Activated T-cell treated with anti-CD3 and anti-CD28 coated beads, Interleukin-2, amount 50 U/mL, for 4 hours (primary cell): ENCODE measurements at regions not wholly inside any gene's neighbourhood (a gene's known extent, or its start where the extent isn't known, plus 50 kb on each side); places are given as distances from the start of the nearest gene placed in this dataset.

Source experiments
- ATAC-seq, 2 donors: fragments of 200-7000 bp; cut with Tn5 transposase; one replicate each; pipeline ENCODE4 v1.10.0; 2021
- DNase-seq: peaks from one replicate; pipeline ENCODE4 v3.0.0-alpha.2; 2020
- H3K27me3 Mint-ChIP-seq: one replicate; pipeline ENCODE4 v1.8.0; 2021; ENCODE audit warnings: low read depth, mixed read lengths
- H3K36me3 Mint-ChIP-seq: one replicate; pipeline ENCODE4 v1.8.0; 2022; ENCODE audit warnings: mixed read lengths; ENCODE audit not compliant: insufficient read depth
- H3K4me1 Mint-ChIP-seq: one replicate; pipeline ENCODE4 v1.8.0; 2021; ENCODE audit warnings: low read depth, mixed read lengths
- H3K4me3 Mint-ChIP-seq: one replicate; pipeline ENCODE4 v1.8.0; 2021; ENCODE audit warnings: mild to moderate bottlenecking, moderate library complexity, mixed read lengths
- H3K9me3 Mint-ChIP-seq: one replicate; pipeline ENCODE4 v1.8.0; 2021; ENCODE audit warnings: mixed read lengths

GRCh38 chr9:79308012-79308411 is 263.8 kb upstream of the TLE4 start:
- Mint-ChIP-seq H3K27me3 (no peaks in the 10 kb centered on the region), H3K4me1 (no peaks in the 10 kb centered on the region), H3K9me3 (no peaks in the 10 kb centered on the region), H3K4me3 (no peak overlapping the region), H3K36me3 (no peaks in the 10 kb centered on the region)
- DNase-seq (no peak), ATAC-seq (no peak)

GRCh38 chr9:79312686-79313421 is 258.9 kb upstream of the TLE4 start:
- Mint-ChIP-seq H3K36me3 (no peaks in the 10 kb centered on the region), H3K4me3 (no peak overlapping the region), H3K27me3 (peaks cover 2% of the 10 kb centered on the region), H3K4me1 (no peaks in the 10 kb centered on the region), H3K9me3 (no peaks in the 10 kb centered on the region)
- no peak for ATAC-seq
- DNase-seq = no peak

GRCh38 chr9:79325501-79325900 is 246.3 kb upstream of the TLE4 start:
- no peak for ATAC-seq
- Mint-ChIP-seq H3K27me3 (no peaks in the 10 kb centered on the region), H3K36me3 (no peaks in the 10 kb centered on the region)

GRCh38 chr9:79329861-79330260 is 241.9 kb upstream of the TLE4 start:
- Mint-ChIP-seq H3K9me3 (no peaks in the 10 kb centered on the region), H3K27me3 (peaks cover 2% of the 10 kb centered on the region), H3K4me1 (no peaks in the 10 kb centered on the region), H3K36me3 (no peaks in the 10 kb centered on the region), H3K4me3 (no peak overlapping the region)
- ATAC-seq (no peak), DNase-seq (no peak)

More at GRCh38 chr9:79325501-79325900, 246.3 kb upstream of the TLE4 start:
- H3K4me1 Mint-ChIP-seq = no peaks in the 10 kb centered on the region
- H3K4me3 Mint-ChIP-seq = no peak overlapping the region
- DNase-seq = no peak
- H3K9me3 Mint-ChIP-seq = no peaks in the 10 kb centered on the region

- no peak overlapping the region for H3K4me3 Mint-ChIP-seq
- no peaks in the 10 kb centered on the region for H3K36me3 Mint-ChIP-seq
- ATAC-seq = no peak
- H3K9me3 Mint-ChIP-seq = peaks cover 4% of the 10 kb centered on the region
- H3K27me3 Mint-ChIP-seq = peaks cover 2% of the 10 kb centered on the region
- DNase-seq = no peak
- H3K4me1 Mint-ChIP-seq = no peaks in the 10 kb centered on the region
These were observed 237.8 kb upstream of the TLE4 start for GRCh38 chr9:79334001-79334400.

GRCh38 chr9:79334711-79335110 is 237.1 kb upstream of the TLE4 start:
- H3K9me3 Mint-ChIP-seq = peaks cover 4% of the 10 kb centered on the region
- peaks cover 2% of the 10 kb centered on the region for H3K27me3 Mint-ChIP-seq
- no peaks in the 10 kb centered on the region for H3K4me1 Mint-ChIP-seq
- H3K4me3 Mint-ChIP-seq = no peak overlapping the region
- ATAC-seq (no peak), DNase-seq (no peak)
- H3K36me3 Mint-ChIP-seq = no peaks in the 10 kb centered on the region

GRCh38 chr9:79335987-79336386 is 235.8 kb upstream of the TLE4 start:
- no peak overlapping the region for H3K4me3 Mint-ChIP-seq
- H3K27me3 Mint-ChIP-seq = peaks cover 2% of the 10 kb centered on the region
- ATAC-seq (no peak), DNase-seq (no peak)
- no peaks in the 10 kb centered on the region for H3K4me1 Mint-ChIP-seq
- H3K9me3 Mint-ChIP-seq = peaks cover 7% of the 10 kb centered on the region
- H3K36me3 Mint-ChIP-seq = no peaks in the 10 kb centered on the region

GRCh38 chr9:79341561-79341960 is 230.2 kb upstream of the TLE4 start:
- no peak for DNase-seq
- no peak overlapping the region for H3K4me3 Mint-ChIP-seq
- ATAC-seq = no peak
- H3K36me3 Mint-ChIP-seq = no peaks in the 10 kb centered on the region
- peaks cover 7% of the 10 kb centered on the region for H3K9me3 Mint-ChIP-seq
- no peaks in the 10 kb centered on the region for H3K4me1 Mint-ChIP-seq
- H3K27me3 Mint-ChIP-seq = no peaks in the 10 kb centered on the region

GRCh38 chr9:79346350-79347020 is 225.3 kb upstream of the TLE4 start:
- H3K4me3 Mint-ChIP-seq = no peak overlapping the region
- H3K9me3 Mint-ChIP-seq = no peaks in the 10 kb centered on the region
- H3K27me3 Mint-ChIP-seq = no peaks in the 10 kb centered on the region
- H3K4me1 Mint-ChIP-seq = no peaks in the 10 kb centered on the region
- H3K36me3 Mint-ChIP-seq = no peaks in the 10 kb centered on the region
- ATAC-seq (no peak), DNase-seq (no peak)

- ATAC-seq (no peak), DNase-seq (no peak)
- no peaks in the 10 kb centered on the region for H3K27me3 Mint-ChIP-seq
- no peaks in the 10 kb centered on the region for H3K4me1 Mint-ChIP-seq
- no peak overlapping the region for H3K4me3 Mint-ChIP-seq
- H3K36me3 Mint-ChIP-seq = no peaks in the 10 kb centered on the region
- H3K9me3 Mint-ChIP-seq = peaks cover 4% of the 10 kb centered on the region
These were observed 219.4 kb upstream of the TLE4 start for GRCh38 chr9:79352322-79352721.

- peaks cover 4% of the 10 kb centered on the region for H3K9me3 Mint-ChIP-seq
- DNase-seq = no peak
- peaks cover 2% of the 10 kb centered on the region for H3K4me1 Mint-ChIP-seq
- no peaks in the 10 kb centered on the region for H3K36me3 Mint-ChIP-seq
- H3K4me3 Mint-ChIP-seq = no peak overlapping the region
- H3K27me3 Mint-ChIP-seq = peaks cover 2% of the 10 kb centered on the region
- ATAC-seq = no peak
These were observed 217.8 kb upstream of the TLE4 start for GRCh38 chr9:79353856-79354520.

- no peak for DNase-seq
- H3K9me3 Mint-ChIP-seq = no peaks in the 10 kb centered on the region
- no peaks in the 10 kb centered on the region for H3K36me3 Mint-ChIP-seq
- no peak overlapping the region for H3K4me3 Mint-ChIP-seq
- peaks cover 8% of the 10 kb centered on the region for H3K27me3 Mint-ChIP-seq
- H3K4me1 Mint-ChIP-seq = peaks cover 2% of the 10 kb centered on the region
- no peak for ATAC-seq
These were observed 214.6 kb upstream of the TLE4 start for GRCh38 chr9:79357194-79357593.

- DNase-seq (no peak), ATAC-seq (no peak)
- H3K27me3 Mint-ChIP-seq = peaks cover 8% of the 10 kb centered on the region
- H3K9me3 Mint-ChIP-seq = no peaks in the 10 kb centered on the region
- H3K36me3 Mint-ChIP-seq = no peaks in the 10 kb centered on the region
- peaks cover 2% of the 10 kb centered on the region for H3K4me1 Mint-ChIP-seq
- no peak overlapping the region for H3K4me3 Mint-ChIP-seq
These were observed 214.1 kb upstream of the TLE4 start for GRCh38 chr9:79357616-79358015.

- Mint-ChIP-seq H3K36me3 (no peaks in the 10 kb centered on the region), H3K4me3 (no peak overlapping the region), H3K27me3 (peaks cover 8% of the 10 kb centered on the region), H3K4me1 (peaks cover 2% of the 10 kb centered on the region), H3K9me3 (no peaks in the 10 kb centered on the region)
- DNase-seq = no peak
- ATAC-seq = no peak
These were observed 211.1 kb upstream of the TLE4 start for GRCh38 chr9:79360387-79361347.
